Hippocampal formation (tissue), 2 donors: ENCODE measurements at regions not wholly inside any gene's neighbourhood (a gene's known extent, or its start where the extent isn't known, plus 50 kb on each side); places are given as distances from the start of the nearest gene placed in this dataset.

ENCODE experiments used
- DNase-seq, 2 donors: peaks; one replicate each; lab custom pipeline; 2025; lab: John Stamatoyannopoulos, UW

DNA sequence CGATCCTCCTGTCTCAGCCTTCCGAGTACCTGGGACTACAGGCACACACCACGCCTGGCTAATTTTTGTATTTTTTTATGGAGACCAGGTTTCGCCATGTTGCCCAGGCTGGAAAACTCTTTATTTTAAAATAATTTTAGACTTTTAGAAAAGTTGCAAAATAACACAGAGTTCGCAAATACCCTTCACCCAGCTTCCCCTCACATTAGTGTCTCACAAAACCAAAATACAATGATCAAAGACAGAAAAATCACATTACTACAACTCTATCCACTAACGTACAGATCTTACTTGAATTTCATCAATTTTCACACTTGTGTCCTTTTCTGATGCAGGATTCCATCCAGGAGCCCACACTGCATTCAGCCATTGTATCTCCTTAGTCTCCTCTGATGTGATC, 58.8 kb upstream of the ERRFI1 start:
- no peak for DNase-seq

DNA sequence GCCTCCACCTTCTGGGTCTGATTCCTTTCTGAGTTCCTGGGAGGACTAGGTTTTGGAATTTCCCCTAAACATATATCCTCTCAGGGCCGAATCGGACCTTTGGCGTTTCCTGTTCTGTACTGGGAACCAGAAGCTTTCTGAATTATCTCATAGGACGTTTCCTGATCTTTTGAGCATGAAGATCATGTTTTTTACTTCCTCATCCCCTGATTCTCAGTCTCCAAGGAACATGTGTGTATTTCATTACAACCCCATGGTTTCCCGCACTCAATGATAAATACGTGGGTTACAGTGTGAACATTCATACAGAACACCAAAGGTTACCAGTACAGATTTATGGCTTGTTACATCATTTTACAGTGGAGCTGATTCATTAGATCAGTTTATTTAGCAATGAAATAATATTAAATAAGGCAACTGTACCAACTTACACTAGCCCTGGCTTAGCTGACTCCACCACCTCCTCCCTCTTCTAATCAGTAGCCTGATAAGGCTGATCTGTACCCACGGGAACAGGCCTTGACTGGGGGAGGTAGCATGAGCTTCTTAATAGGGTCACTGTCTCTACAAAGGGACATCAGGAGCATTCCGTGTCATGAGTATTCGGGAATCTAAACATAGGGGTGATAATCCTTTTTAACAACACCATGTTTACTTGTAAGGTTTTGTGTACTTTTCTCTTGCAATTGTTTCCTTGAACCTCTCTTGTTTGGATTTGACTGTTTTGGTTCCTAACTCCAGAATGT, 57.8 kb upstream of the ERRFI1 start:
- no peak for DNase-seq

DNA sequence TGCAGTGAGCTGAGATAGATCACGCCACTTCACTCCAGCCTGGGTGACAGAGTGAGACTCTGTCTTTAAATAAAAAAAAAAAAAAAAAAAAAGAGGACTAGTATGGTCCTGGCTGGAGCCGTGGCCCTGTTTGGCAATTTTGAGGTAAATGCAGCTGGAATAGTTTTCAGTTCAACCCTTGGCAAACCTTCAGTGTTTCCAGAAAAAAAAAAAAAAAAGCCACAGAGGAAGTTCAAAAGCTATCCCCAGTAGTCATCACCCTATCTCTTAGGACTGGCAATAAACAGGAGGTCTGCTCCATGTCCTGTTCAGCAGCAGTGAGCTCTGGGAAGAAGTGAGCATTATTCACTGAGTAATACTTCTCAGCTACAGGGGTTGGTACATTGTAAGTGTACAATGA, 56.8 kb upstream of the ERRFI1 start:
- DNase-seq: no peak

DNA sequence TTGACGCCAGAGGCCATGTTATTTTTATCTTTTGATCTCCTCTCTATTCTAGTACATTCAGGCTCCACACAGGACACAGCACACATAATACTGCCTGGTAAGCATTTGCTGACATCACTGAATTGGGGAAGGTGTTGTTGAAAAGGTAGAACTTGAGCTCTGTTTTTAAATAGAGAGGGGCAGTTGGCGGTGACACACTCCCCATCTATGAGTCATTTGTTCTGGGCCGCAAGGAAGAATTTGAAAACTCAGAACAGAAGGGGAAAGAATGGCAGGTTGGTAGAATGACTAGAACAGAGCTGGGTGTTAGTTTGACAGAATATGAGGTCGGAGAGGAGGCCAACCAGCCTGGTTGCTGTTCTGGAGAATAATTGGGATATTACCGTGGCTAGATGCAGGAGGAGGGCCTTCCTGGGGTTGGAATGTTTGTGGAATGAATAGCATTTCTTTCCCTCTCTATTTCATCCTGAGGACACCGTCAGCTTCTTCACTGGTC, 52.1 kb upstream of the ERRFI1 start:
- DNase-seq: no peak

DNA sequence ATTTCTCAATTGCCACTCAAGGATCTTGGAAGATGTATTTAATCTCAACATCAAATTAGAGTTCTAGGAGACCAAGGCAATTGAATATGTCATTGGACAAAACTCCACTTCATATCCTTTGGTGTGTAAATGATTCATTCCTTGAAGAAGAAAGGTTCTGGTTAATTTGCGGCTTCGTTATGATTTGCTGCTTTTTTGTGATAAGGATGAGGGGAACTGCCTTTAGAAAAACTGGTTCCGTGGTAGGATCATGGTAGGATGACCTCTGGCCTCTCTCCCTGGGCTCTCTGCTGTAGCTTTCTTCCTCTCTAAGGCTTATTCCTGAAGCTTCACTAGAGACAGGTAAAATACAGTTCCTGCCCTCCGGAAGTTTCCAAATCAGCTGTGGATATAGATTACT, 51.5 kb upstream of the ERRFI1 start:
- no peak for DNase-seq

DNA sequence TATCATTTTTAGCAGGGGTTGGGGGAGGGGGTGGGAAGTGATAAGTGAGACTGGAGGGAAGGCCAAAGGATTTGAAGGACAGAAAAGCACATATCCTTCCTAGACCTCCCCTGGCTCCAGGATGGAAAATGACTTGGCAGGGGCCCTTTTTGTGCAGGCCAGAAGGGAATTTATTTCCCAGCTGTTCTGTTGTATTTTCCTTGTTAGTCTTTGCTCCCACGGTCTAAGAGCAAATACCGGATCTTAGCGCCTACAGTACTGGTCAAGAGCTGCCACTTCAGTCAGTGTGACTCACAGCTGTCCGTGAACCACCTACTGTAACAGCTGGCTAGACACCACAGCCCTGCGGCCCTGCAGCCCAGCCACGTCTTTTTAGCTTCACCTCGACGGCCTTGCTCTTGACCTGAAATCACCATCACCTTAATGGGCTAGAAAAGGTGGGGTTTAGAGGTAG, 51.0 kb upstream of the ERRFI1 start:
- DNase-seq: no peak

DNA sequence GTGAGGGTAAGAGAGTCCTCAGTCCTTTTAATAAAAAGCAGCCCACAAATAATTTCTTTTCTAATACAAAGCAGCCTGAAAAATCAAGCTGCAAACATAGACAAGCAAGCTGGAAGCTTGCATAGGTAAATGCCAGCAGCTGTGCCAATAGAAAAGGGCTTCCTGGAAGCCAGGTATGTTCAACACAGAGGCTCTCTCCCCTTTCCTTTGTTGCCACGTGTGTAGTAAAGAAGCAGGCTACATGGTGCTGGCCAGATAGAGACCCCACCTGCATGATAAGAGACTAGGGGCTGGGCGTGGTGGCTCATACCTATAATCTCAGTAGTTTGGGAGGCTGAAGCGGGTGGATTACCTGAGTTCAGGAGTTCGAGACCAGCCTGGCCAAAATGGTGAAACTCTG, 50.1 kb upstream of the ERRFI1 start:
- DNase-seq: no peak
